Transverse colon (tissue), 3 donors: ENCODE measurements at regions not wholly inside any gene's neighbourhood (a gene's known extent, or its start where the extent isn't known, plus 50 kb on each side); places are given as distances from the start of the nearest gene placed in this dataset.

Experiments
- POLR2A ChIP-seq: fragments of 450-650 bp; IDR thresholded peaks from one replicate; pipeline ENCODE4 v1.6.1; 2016; ENCODE audit warnings: antibody characterized with exemption, mild to moderate bottlenecking, moderate library complexity
- TF ChIP-seq, protein P1 (sequence below), 5 experiments: fragments of 200-600 bp in 3 of 5; fragments of 450-650 bp in 2 of 5; sonication (generic) in 3 of 5; IDR thresholded peaks; 1 replicate in 2 of 5; 2 replicates in 3 of 5; pipeline ENCODE4 v1.5.1; 2016 to 2017; ENCODE audit warnings: antibody characterized with exemption in 5 of 5, inconsistent platforms in 3 of 5, mild to moderate bottlenecking in 2 of 5, moderate library complexity in 1 of 5

- TF ChIP-seq, protein P1, sequence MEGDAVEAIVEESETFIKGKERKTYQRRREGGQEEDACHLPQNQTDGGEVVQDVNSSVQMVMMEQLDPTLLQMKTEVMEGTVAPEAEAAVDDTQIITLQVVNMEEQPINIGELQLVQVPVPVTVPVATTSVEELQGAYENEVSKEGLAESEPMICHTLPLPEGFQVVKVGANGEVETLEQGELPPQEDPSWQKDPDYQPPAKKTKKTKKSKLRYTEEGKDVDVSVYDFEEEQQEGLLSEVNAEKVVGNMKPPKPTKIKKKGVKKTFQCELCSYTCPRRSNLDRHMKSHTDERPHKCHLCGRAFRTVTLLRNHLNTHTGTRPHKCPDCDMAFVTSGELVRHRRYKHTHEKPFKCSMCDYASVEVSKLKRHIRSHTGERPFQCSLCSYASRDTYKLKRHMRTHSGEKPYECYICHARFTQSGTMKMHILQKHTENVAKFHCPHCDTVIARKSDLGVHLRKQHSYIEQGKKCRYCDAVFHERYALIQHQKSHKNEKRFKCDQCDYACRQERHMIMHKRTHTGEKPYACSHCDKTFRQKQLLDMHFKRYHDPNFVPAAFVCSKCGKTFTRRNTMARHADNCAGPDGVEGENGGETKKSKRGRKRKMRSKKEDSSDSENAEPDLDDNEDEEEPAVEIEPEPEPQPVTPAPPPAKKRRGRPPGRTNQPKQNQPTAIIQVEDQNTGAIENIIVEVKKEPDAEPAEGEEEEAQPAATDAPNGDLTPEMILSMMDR (IDR thresholded peaks at IDR 0.05): no peak
- no peak for TF ChIP-seq POLR2A
Measured at GRCh38 chr5:84825606-84826005, 440.9 kb upstream of the EDIL3 start.
